ENCODE measurements at regions not wholly inside any gene's neighbourhood (a gene's known extent, or its start where the extent isn't known, plus 50 kb on each side); places are given as distances from the start of the nearest gene placed in this dataset.

- DNase-seq: no peak
These were observed 380.3 kb upstream of the LCORL start for GRCh38 chr4:18401868-18402267.

GRCh38 chr4:18401425-18401824 is 379.9 kb upstream of the LCORL start:
- DNase-seq: no peak

- no peak for DNase-seq
These were observed 377.1 kb upstream of the LCORL start for GRCh38 chr4:18398661-18399060.

GRCh38 chr4:18397681-18398390 is 376.3 kb upstream of the LCORL start:
- DNase-seq: no peak

- DNase-seq: no peak
These were observed 373.1 kb upstream of the LCORL start for GRCh38 chr4:18394656-18395055.

GRCh38 chr4:18391354-18391728 is 369.8 kb upstream of the LCORL start:
- DNase-seq: no peak

GRCh38 chr4:18390655-18391353 is 369.2 kb upstream of the LCORL start:
- no peak for DNase-seq

GRCh38 chr4:18389115-18389514 is 367.6 kb upstream of the LCORL start:
- DNase-seq: no peak

- no peak for DNase-seq
These were observed 366.5 kb upstream of the LCORL start for GRCh38 chr4:18388039-18388438.

GRCh38 chr4:18381186-18381585 is 359.6 kb upstream of the LCORL start:
- no peak for DNase-seq

GRCh38 chr4:18369561-18369960 is 348.0 kb upstream of the LCORL start:
- no peak for DNase-seq

GRCh38 chr4:18366892-18367291 is 345.3 kb upstream of the LCORL start:
- DNase-seq: no peak

GRCh38 chr4:18366136-18366535 is 344.6 kb upstream of the LCORL start:
- no peak for DNase-seq

- no peak for DNase-seq
These were observed 322.0 kb upstream of the LCORL start for GRCh38 chr4:18343581-18343980.

- DNase-seq: no peak
These were observed 321.3 kb upstream of the LCORL start for GRCh38 chr4:18342847-18343246.

- no peak for DNase-seq
These were observed 300.5 kb upstream of the LCORL start for GRCh38 chr4:18321956-18322530.

GRCh38 chr4:18319431-18319830 is 297.9 kb upstream of the LCORL start:
- DNase-seq: no peak

- DNase-seq: no peak
These were observed 297.3 kb upstream of the LCORL start for GRCh38 chr4:18318682-18319388.

- no peak for DNase-seq
These were observed 293.2 kb upstream of the LCORL start for GRCh38 chr4:18314731-18315130.

GRCh38 chr4:18297684-18298083 is 276.1 kb upstream of the LCORL start:
- no peak for DNase-seq

GRCh38 chr4:18296411-18296810 is 274.9 kb upstream of the LCORL start:
- DNase-seq: no peak

- DNase-seq: no peak
These were observed 273.3 kb upstream of the LCORL start for GRCh38 chr4:18294846-18295245.

- no peak for DNase-seq
These were observed 272.5 kb upstream of the LCORL start for GRCh38 chr4:18294021-18294420.

- DNase-seq: no peak
These were observed 270.9 kb upstream of the LCORL start for GRCh38 chr4:18292411-18292810.

Data from activated T-cell treated with anti-CD3 and anti-CD28 coated beads, Interleukin-2, amount 50 U/mL, for 48 hours (primary cell).